Hepatocyte (in vitro differentiated cells): ENCODE measurements at regions not wholly inside any gene's neighbourhood (a gene's known extent, or its start where the extent isn't known, plus 50 kb on each side); places are given as distances from the start of the nearest gene placed in this dataset.

Source experiments
- EZH2 ChIP-seq: fragments of 200-600 bp; sonication (generic); IDR thresholded peaks from 2 replicates; pipeline ENCODE4 v1.6.1; 2016; ENCODE audit warnings: antibody characterized with exemption, mild to moderate bottlenecking, borderline replicate concordance
- EZH2phosphoT487 ChIP-seq: fragments of 200-600 bp; sonication (generic); IDR thresholded peaks from one replicate; pipeline ENCODE4 v1.6.1; 2018; ENCODE audit warnings: antibody characterized with exemption, mild to moderate bottlenecking, low read depth, moderate library complexity; ENCODE audit not compliant: unreplicated experiment, severe bottlenecking
- TF ChIP-seq, protein P1 (sequence below): fragments of 200-600 bp; sonication (generic); IDR thresholded peaks from 2 replicates; pipeline ENCODE4 v1.5.1; 2016; ENCODE audit warnings: antibody characterized with exemption, mild to moderate bottlenecking; ENCODE audit not compliant: poor library complexity

DNA sequence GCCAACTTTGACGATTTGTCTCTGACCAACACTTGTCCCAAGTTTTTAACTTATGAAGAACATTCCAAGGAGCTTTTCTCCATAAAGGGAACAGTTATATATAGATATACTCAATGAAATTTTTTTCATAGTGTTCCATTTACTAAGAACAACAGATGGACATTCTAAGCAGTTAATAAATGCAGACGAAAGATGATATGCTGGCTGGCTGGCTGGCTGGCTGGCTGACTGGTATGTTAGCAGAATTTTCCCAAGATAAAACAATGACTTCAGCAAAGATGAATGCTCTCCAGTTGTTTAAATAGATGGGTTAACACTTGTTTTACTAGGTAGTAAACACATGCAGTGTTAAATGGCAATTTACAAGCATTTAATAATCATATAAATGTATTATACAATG, 62.2 kb downstream of the SPANXN3 start:
- TF ChIP-seq EZH2 = no peak
- TF ChIP-seq, protein P1, sequence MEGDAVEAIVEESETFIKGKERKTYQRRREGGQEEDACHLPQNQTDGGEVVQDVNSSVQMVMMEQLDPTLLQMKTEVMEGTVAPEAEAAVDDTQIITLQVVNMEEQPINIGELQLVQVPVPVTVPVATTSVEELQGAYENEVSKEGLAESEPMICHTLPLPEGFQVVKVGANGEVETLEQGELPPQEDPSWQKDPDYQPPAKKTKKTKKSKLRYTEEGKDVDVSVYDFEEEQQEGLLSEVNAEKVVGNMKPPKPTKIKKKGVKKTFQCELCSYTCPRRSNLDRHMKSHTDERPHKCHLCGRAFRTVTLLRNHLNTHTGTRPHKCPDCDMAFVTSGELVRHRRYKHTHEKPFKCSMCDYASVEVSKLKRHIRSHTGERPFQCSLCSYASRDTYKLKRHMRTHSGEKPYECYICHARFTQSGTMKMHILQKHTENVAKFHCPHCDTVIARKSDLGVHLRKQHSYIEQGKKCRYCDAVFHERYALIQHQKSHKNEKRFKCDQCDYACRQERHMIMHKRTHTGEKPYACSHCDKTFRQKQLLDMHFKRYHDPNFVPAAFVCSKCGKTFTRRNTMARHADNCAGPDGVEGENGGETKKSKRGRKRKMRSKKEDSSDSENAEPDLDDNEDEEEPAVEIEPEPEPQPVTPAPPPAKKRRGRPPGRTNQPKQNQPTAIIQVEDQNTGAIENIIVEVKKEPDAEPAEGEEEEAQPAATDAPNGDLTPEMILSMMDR = no peak
- TF ChIP-seq EZH2phosphoT487 = no peak
